HepG2 (cell line): ENCODE measurements at regions not wholly inside any gene's neighbourhood (a gene's known extent, or its start where the extent isn't known, plus 50 kb on each side); places are given as distances from the start of the nearest gene placed in this dataset.

Experiments used
- EP300 ChIP-seq, 3 experiments: sonication (generic) in 1 of 3; formaldehyde crosslinking in 1 of 3; IDR thresholded peaks; 2 replicates each; pipeline versions ENCODE4 v1.5.1 to v1.6.1; 2011 to 2020; ENCODE audit warnings: low read depth in 2 of 3, low read length in 2 of 3, borderline replicate concordance in 1 of 3, improper control_type of control experiment in 1 of 3, mild to moderate bottlenecking in 1 of 3, missing genetic modification reagents in 1 of 3, moderate library complexity in 1 of 3
- TARDBP ChIP-seq: sonication (generic); formaldehyde crosslinking; IDR thresholded peaks from 2 replicates; pipeline ENCODE4 v1.8.0; 2022; ENCODE audit warnings: mild to moderate bottlenecking, missing genetic modification reagents
- TCF12 ChIP-seq, 2 experiments: fragments of 450-650 bp in 1 of 2; sonication (generic) in 1 of 2; formaldehyde crosslinking in 1 of 2; IDR thresholded peaks; 2 replicates each; pipeline versions ENCODE4 v1.6.1 to v1.8.0; 2017 to 2022; ENCODE audit warnings: antibody characterized with exemption in 1 of 2, mild to moderate bottlenecking in 1 of 2, missing genetic modification reagents in 1 of 2, moderate library complexity in 1 of 2
- TF ChIP-seq, protein P1 (sequence below): sonication (generic); formaldehyde crosslinking; IDR thresholded peaks from 2 replicates; pipeline ENCODE4 v1.5.0; 2020; ENCODE audit warnings: mild to moderate bottlenecking, missing genetic modification reagents, moderate library complexity

DNA sequence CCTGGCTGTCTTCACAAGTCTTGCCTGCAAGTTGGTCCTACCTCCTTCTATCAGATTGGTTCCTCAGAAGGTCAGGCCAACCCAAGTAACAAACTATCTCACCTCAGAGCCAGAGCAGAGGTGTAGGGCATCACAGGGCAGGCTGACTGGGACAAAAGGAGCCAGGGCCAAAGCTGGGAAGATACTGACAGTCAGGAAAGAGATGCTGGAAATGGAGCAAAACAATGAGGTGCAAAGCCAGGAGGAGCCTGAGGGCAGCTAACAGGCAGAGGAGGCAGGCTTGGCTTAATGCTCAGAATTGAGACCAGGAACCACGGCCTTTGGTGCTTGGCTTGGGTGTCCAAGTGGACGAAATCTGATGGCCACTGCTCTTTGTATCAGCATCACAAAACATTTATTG, 68.4 kb upstream of the PNMA1 start:
- no peak for TF ChIP-seq TARDBP (CRISPR knock-in tag)
- TF ChIP-seq TCF12 (IDR thresholded peaks at IDR 0.05), result no peak
- no peak for TF ChIP-seq TCF12 (CRISPR knock-in tag; IDR thresholded peaks at IDR 0.05)
- TF ChIP-seq, protein P1, sequence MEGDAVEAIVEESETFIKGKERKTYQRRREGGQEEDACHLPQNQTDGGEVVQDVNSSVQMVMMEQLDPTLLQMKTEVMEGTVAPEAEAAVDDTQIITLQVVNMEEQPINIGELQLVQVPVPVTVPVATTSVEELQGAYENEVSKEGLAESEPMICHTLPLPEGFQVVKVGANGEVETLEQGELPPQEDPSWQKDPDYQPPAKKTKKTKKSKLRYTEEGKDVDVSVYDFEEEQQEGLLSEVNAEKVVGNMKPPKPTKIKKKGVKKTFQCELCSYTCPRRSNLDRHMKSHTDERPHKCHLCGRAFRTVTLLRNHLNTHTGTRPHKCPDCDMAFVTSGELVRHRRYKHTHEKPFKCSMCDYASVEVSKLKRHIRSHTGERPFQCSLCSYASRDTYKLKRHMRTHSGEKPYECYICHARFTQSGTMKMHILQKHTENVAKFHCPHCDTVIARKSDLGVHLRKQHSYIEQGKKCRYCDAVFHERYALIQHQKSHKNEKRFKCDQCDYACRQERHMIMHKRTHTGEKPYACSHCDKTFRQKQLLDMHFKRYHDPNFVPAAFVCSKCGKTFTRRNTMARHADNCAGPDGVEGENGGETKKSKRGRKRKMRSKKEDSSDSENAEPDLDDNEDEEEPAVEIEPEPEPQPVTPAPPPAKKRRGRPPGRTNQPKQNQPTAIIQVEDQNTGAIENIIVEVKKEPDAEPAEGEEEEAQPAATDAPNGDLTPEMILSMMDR (CRISPR knock-in tag), result no peak
- no peak for TF ChIP-seq EP300 (IDR thresholded peaks at IDR 0.05; ENCODE audit: low read depth in 2 of 2, low read length in 2 of 2)
- no peak for TF ChIP-seq EP300 (CRISPR knock-in tag; IDR thresholded peaks at IDR 0.05; ENCODE audit: borderline replicate concordance)
